Kidney (tissue), 13 donors: ENCODE measurements at regions not wholly inside any gene's neighbourhood (a gene's known extent, or its start where the extent isn't known, plus 50 kb on each side); places are given as distances from the start of the nearest gene placed in this dataset.
A peak's percentile ranks its signal among the peaks of the same experiment; 100 is the strongest.
"Not testable (repeated sequence)": the region's sequence is repeated elsewhere in the genome, so short reads cannot be mapped to it uniquely, and the experiment has no call there.

Experiments used
- DNase-seq, 5 donors: peaks; one replicate each; pipeline ENCODE4 v3.0.0-alpha.2; 2013 to 2020
- FAIRE-seq: peaks from 2 replicates; lab custom pipeline; 2012; peaks lifted over from hg19 to GRCh38; lab: Jason Lieb, UNC
- H3K27ac ChIP-seq, 2 donors: one replicate each; pipeline ENCODE4 v1.7.0; 2013; ENCODE audit warnings: low read depth in 2 of 2, low read length in 2 of 2, inconsistent platforms in 1 of 2
- H3K27me3 ChIP-seq: one replicate; pipeline ENCODE4 v1.7.1; 2013; ENCODE audit warnings: low read length, inconsistent platforms; ENCODE audit not compliant: control insufficient read depth, insufficient read depth
- H3K36me3 ChIP-seq, 3 donors: one replicate each; pipeline versions ENCODE4 v1.7.0 to v1.7.1; 2013; ENCODE audit warnings: low read length in 3 of 3, control low read depth in 1 of 3, inconsistent platforms in 1 of 3; ENCODE audit not compliant: insufficient read depth in 3 of 3, control insufficient read depth in 2 of 3
- H3K4me1 ChIP-seq, 3 donors: one replicate each; pipeline versions ENCODE4 v1.7.0 to v1.7.1; 2013; ENCODE audit warnings: low read length in 3 of 3, inconsistent platforms in 1 of 3, low read depth in 1 of 3; ENCODE audit not compliant: control insufficient read depth in 2 of 3, insufficient read depth in 2 of 3
- H3K4me3 ChIP-seq, 3 donors: one replicate each; pipeline versions ENCODE4 v1.7.0 to v1.8.1; 2013; ENCODE audit warnings: low read length in 3 of 3, control low read depth in 1 of 3, inconsistent platforms in 1 of 3
- H3K9ac ChIP-seq, 3 donors: one replicate each; pipeline versions ENCODE4 v1.7.0 to v1.7.1; 2013; ENCODE audit warnings: low read length in 3 of 3, control low read depth in 1 of 3, inconsistent platforms in 1 of 3
- H3K9me3 ChIP-seq, 3 donors: one replicate each; pipeline versions ENCODE4 v1.7.0 to v1.7.1; 2013; ENCODE audit warnings: low read length in 3 of 3, control low read depth in 1 of 3, inconsistent platforms in 1 of 3; ENCODE audit not compliant: control insufficient read depth in 2 of 3, insufficient read depth in 1 of 3
- intact Hi-C: fragments of 100-400 bp; cut with DNase I; formaldehyde crosslinking; loops from one replicate; pipeline ENCODE4 v1.11.1; 2022
- TF ChIP-seq, protein P1 (sequence below): IDR thresholded peaks from 3 replicates; pipeline ENCODE4 v1.5.1; 2012; ENCODE audit warnings: mild to moderate bottlenecking, moderate library complexity, borderline replicate concordance; ENCODE audit not compliant: insufficient read depth; ENCODE audit errors: extremely low read depth
- donor health status: control.
- donor health status: control.
- donor health status: control.
- donor health status: control.
- donor health status: control.
- donor health status: DM: yes; HTN: yes; CAD: no.
- donor health status: Normal renal cell carcinoma (clear cell type).

DNA sequence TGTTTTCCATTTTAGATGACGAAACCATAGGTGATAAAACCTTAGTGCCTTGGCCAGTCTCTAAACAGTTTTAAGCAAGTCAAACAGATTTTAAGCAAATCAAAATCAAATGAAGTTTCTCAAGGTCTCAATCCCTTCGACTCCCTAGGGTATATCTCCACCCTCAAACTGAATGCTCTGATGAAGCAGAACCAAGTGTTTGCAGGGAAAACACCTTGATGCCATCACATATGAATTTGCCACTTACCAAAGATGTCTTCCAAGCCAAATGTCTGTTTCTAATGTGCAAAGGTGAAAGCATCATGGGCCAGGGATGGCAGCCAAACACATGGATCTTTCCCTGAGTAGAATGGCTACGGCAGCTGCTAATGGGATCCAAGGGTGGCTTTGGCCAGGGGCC is 116.4 kb upstream of the COP1 start:
- DNase-seq (no peak), FAIRE-seq (no peak)
- peaks cover 0 to 5% (median 0%) of the 10 kb centered on the region in 3 donors for H3K4me1 ChIP-seq
- no peak overlapping the region for H3K27ac ChIP-seq
- TF ChIP-seq, protein P1, sequence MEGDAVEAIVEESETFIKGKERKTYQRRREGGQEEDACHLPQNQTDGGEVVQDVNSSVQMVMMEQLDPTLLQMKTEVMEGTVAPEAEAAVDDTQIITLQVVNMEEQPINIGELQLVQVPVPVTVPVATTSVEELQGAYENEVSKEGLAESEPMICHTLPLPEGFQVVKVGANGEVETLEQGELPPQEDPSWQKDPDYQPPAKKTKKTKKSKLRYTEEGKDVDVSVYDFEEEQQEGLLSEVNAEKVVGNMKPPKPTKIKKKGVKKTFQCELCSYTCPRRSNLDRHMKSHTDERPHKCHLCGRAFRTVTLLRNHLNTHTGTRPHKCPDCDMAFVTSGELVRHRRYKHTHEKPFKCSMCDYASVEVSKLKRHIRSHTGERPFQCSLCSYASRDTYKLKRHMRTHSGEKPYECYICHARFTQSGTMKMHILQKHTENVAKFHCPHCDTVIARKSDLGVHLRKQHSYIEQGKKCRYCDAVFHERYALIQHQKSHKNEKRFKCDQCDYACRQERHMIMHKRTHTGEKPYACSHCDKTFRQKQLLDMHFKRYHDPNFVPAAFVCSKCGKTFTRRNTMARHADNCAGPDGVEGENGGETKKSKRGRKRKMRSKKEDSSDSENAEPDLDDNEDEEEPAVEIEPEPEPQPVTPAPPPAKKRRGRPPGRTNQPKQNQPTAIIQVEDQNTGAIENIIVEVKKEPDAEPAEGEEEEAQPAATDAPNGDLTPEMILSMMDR: no peak
- H3K36me3 ChIP-seq: no peaks in the 10 kb centered on the region
- no peaks in the 10 kb centered on the region for H3K27me3 ChIP-seq
- no peaks in the 10 kb centered on the region for H3K9me3 ChIP-seq
- H3K9ac ChIP-seq: no peak overlapping the region
- intact Hi-C loops: no loop called here
- H3K4me3 ChIP-seq: no peak overlapping the region

DNA sequence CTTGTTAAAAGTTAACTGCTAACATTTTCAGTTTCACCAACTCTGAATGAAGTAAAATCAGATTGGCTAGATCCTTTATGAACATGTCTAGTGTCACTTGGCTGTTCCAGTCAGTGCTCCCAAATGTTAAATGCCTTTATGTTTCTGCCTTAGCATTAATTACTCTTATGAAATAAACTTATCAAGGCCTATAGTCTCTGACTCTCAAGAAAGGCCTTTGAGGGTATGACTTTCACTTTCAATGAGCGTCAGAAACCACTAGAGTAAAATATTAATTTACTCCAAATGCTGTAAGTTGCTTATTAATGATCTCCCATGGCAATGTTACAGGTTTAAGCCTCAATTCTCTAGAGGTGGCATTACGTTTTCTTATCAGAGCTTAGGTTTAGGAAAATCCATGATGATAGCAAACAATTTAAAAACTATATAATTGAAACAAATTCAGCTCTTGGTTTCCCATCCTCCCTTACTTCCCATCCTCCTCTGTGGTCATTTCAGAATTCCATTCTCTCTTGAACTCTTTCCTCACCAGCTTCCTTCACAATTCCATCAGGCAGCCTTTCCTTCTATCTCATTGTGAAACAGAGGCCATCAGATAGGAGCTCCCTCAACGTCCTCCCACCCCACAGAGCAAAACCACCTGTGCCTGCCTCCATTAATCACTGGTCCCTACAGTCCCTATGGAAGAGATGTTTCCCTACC is 108.6 kb upstream of the COP1 start:
- DNase-seq (peak in 1 of 5 donors; percentile 6), FAIRE-seq (no peak)
- no peak overlapping the region for H3K27ac ChIP-seq
- H3K36me3 ChIP-seq: no peaks in the 10 kb centered on the region
- H3K9me3 ChIP-seq: peaks cover 0 to 6% (median 0%) of the 10 kb centered on the region in 3 donors
- no peak overlapping the region for H3K9ac ChIP-seq
- TF ChIP-seq, protein P1: no peak
- H3K4me3 ChIP-seq: peak overlapping the region in 1 of 3 donors; percentile 0
- H3K4me1 ChIP-seq: no peaks in the 10 kb centered on the region
- no peaks in the 10 kb centered on the region for H3K27me3 ChIP-seq
- intact Hi-C loops: no loop called here

DNA sequence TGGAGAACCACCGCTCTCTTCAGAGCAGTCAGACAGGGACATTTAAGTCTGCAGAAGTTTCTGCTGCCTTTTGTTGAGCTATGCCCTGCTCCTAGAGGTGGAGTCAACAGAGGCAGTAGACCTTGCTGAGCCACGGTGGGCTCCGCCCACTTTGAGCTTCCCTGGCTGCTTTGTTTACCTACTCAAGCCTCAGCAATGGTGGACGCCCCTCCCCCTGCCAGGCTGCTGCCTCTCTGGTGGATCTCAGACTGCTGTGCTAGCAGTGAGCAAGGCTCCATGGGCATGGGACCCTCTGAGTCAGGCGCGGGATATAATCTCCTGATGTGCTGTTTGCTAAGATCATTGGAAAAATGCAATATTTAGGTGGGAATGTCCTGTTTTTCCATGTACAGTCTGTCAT is 89.5 kb upstream of the COP1 start:
- peaks cover 0 to 14% (median 0%) of the 10 kb centered on the region in 3 donors for H3K9me3 ChIP-seq
- H3K4me1 ChIP-seq, H3K27me3 ChIP-seq, intact Hi-C loops, FAIRE-seq, H3K4me3 ChIP-seq, H3K36me3 ChIP-seq, H3K27ac ChIP-seq, H3K9ac ChIP-seq: not testable (repeated sequence)
- peak in 1 of 5 donors; percentile 57 for DNase-seq

DNA sequence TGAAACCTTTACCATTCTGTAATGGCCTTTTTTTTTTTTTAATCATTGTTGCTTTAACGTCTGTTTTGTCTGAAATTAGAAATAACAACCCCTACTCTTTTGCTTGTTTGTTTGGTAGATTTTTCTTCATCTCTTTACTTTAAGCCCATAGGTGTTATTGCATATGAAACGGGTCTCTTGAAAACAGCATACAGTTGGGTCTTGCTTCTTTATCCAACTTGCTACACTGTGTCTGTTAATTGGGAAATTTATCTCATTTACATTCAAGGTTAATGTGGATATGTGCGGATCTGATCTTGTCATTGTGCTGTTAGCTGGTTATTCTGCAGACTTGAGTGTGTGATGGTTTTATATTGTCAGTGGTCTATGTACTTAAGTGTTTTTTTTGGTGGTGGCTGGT is 78.9 kb upstream of the COP1 start:
- peaks cover 0 to 14% (median 3%) of the 10 kb centered on the region in 3 donors for H3K9me3 ChIP-seq
- intact Hi-C loops: no loop called here
- no peaks in the 10 kb centered on the region for H3K27me3 ChIP-seq
- no peak overlapping the region for H3K27ac ChIP-seq
- H3K4me1 ChIP-seq: no peaks in the 10 kb centered on the region
- no peaks in the 10 kb centered on the region for H3K36me3 ChIP-seq
- DNase-seq (no peak), FAIRE-seq (no peak)
- H3K9ac ChIP-seq: no peak overlapping the region
- TF ChIP-seq, protein P1: no peak
- H3K4me3 ChIP-seq: no peak overlapping the region
